ENCODE measurements at regions not wholly inside any gene's neighbourhood (a gene's known extent, or its start where the extent isn't known, plus 50 kb on each side); places are given as distances from the start of the nearest gene placed in this dataset.
"Not testable (repeated sequence)": the region's sequence is repeated elsewhere in the genome, so short reads cannot be mapped to it uniquely, and the experiment has no call there.

GRCh38 chr18:34330308-34330707, 105.6 kb upstream of the NOL4 start:
- no peak for ATAC-seq
- no peaks in the 10 kb centered on the region for H3K27me3 ChIP-seq (ENCODE audit: control insufficient read depth, insufficient read depth, low read length)
- ChIA-PET POLR2A (no interaction called here), CTCF (no interaction called here)
- no TSS peak for BruUV-seq (replicated peaks)
- DNase-seq (ENCODE audit: low read depth, low spot score), result no peak
- no peaks in the 10 kb centered on the region for H3K9me3 ChIP-seq (ENCODE audit: control insufficient read depth, insufficient read depth, low read depth, low read length)
- H3K27ac ChIP-seq (ENCODE audit: low read length), result no peak overlapping the region
- no peaks in the 10 kb centered on the region for H3K36me3 ChIP-seq (ENCODE audit: control insufficient read depth, insufficient read depth, low read length)
- in situ Hi-C loops (cut with HindIII; ENCODE audit: low pct_unique_long_range_greater_than_20kb, low sequenced_read_pairs) (no loop called here), intact Hi-C loops (cut with micrococcal nuclease; ENCODE audit: unreplicated experiment) (no loop called here)
- H3K4me1 ChIP-seq (ENCODE audit: control insufficient read depth, insufficient read depth, low read length), result no peaks in the 10 kb centered on the region
- TF ChIP-seq REST (IDR thresholded peaks at IDR 0.05; ENCODE audit: insufficient read depth in 1 of 2, low read depth in 2 of 2, low read length in 1 of 2), result no peak
- TF ChIP-seq CTCF (IDR thresholded peaks at IDR 0.05), result no peak
- TF ChIP-seq POLR2AphosphoS5 (IDR thresholded peaks at IDR 0.05; ENCODE audit: low read depth, low read length), result no peak
- no peak for TF ChIP-seq SIN3A (IDR thresholded peaks at IDR 0.05; ENCODE audit: borderline replicate concordance, insufficient read depth, low read depth, low read length)
- no peak for TF ChIP-seq TCF7L2 (IDR thresholded peaks at IDR 0.05; ENCODE audit: low read depth, low read length)
- H3K4me3 ChIP-seq (ENCODE audit: low read depth in 2 of 2, low read length in 2 of 2), result no peak overlapping the region

- BruUV-seq (replicated peaks); in situ Hi-C loops (cut with HindIII; ENCODE audit: low pct_unique_long_range_greater_than_20kb, low sequenced_read_pairs); DNase-seq (ENCODE audit: low read depth, low spot score); H3K27me3 ChIP-seq (ENCODE audit: control insufficient read depth, insufficient read depth, low read length); intact Hi-C loops (cut with micrococcal nuclease; ENCODE audit: unreplicated experiment); ATAC-seq; H3K27ac ChIP-seq (ENCODE audit: low read length); H3K4me1 ChIP-seq (ENCODE audit: control insufficient read depth, insufficient read depth, low read length); H3K36me3 ChIP-seq (ENCODE audit: control insufficient read depth, insufficient read depth, low read length); POLR2A ChIA-PET; CTCF ChIA-PET; H3K9me3 ChIP-seq (ENCODE audit: control insufficient read depth, insufficient read depth, low read depth, low read length); H3K4me3 ChIP-seq (ENCODE audit: low read depth in 2 of 2, low read length in 2 of 2): not testable (repeated sequence)
Measured at GRCh38 chr18:34330907-34331306, 106.2 kb upstream of the NOL4 start.

- H3K27me3 ChIP-seq (ENCODE audit: control insufficient read depth, insufficient read depth, low read length); H3K9me3 ChIP-seq (ENCODE audit: control insufficient read depth, insufficient read depth, low read depth, low read length); H3K4me1 ChIP-seq (ENCODE audit: control insufficient read depth, insufficient read depth, low read length); H3K27ac ChIP-seq (ENCODE audit: low read length); POLR2A ChIA-PET; intact Hi-C loops (cut with micrococcal nuclease; ENCODE audit: unreplicated experiment); DNase-seq (ENCODE audit: low read depth, low spot score); H3K36me3 ChIP-seq (ENCODE audit: control insufficient read depth, insufficient read depth, low read length); in situ Hi-C loops (cut with HindIII; ENCODE audit: low pct_unique_long_range_greater_than_20kb, low sequenced_read_pairs); CTCF ChIA-PET; H3K4me3 ChIP-seq (ENCODE audit: low read depth in 2 of 2, low read length in 2 of 2); ATAC-seq; BruUV-seq (replicated peaks): not testable (repeated sequence)
Measured at GRCh38 chr18:34331343-34331742, 106.6 kb upstream of the NOL4 start.

Measured in Panc1 (cell line).